ENCODE measurements at regions not wholly inside any gene's neighbourhood (a gene's known extent, or its start where the extent isn't known, plus 50 kb on each side); places are given as distances from the start of the nearest gene placed in this dataset.
A peak's percentile ranks its signal among the peaks of the same experiment; 100 is the strongest.

GRCh38 chr15:35657679-35658311, 111.8 kb upstream of the DPH6 start:
- peak; percentile 41 for DNase-seq (ENCODE audit: low spot score)

DNA sequence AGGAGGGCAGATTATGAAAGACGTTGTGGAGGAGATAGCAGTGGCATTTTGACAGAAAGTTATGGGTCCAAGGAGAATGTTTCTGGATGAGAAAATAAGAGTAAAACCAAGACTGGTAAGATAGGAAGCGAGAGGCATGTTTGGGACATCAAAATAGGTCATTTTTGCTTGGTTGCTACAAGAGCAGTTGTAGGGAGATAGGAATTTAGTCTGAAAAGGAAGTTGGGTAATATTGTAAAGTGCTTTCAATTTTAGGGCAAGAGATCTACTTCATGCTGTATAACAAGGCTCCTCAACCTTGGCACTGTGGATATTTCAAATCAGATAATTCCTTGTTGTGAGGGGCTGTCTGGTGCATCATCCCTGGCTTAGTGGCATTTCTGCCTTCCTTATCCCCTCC, 118.0 kb upstream of the DPH6 start:
- DNase-seq (ENCODE audit: low spot score): no peak

DNA sequence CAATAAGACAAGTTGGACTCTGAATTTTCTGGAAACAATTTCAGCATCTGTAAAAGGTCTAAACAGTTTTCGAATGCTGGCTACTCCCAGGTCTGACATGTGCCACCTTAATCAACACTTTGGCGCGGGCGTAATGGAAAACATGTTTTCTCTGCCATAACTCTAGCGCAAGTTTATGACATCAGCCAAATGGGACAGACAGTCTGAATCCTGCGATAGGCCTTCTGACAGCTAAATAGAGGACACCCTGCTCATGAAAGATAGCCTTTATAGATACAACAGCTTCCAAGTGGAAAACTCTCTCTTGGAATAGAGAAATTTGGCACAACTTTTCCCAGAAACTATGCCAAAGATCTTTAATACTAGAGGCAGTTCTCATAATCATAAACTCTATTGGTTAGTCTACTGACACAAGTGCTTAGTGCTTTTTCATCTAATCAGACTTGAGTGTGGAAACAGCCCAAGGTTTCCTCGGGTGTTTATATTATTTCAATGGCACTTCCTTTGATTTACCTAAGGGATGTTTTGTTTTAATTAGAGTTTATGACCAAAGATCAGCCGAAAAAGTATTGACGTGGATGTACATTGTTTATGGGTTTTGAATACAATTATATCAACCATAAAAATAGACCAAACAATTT, 120.1 kb upstream of the DPH6 start:
- no peak for DNase-seq (ENCODE audit: low spot score)

GRCh38 chr15:35667908-35668307, 121.9 kb upstream of the DPH6 start:
- DNase-seq (ENCODE audit: low spot score): no peak

DNA sequence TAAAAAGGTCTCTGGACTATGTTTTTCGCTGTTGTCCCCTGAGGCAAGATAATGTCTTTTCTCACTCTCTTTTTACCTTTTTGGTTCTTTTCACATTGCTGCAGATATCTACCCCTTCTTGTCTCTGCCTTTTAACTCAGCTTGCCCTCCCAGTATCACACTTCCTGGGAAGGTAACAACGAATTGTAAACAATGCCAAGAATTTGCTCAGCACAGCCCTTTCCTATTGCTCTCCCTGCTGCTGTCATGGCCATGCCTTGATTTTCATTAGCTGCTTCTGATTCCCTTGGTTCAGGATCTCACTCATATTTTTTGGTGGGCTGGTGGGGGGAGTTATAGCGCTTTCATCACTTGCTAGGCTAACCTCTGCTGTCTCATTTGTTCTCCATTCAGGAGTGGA, 123.1 kb upstream of the DPH6 start:
- no peak for DNase-seq (ENCODE audit: low spot score)

DNA sequence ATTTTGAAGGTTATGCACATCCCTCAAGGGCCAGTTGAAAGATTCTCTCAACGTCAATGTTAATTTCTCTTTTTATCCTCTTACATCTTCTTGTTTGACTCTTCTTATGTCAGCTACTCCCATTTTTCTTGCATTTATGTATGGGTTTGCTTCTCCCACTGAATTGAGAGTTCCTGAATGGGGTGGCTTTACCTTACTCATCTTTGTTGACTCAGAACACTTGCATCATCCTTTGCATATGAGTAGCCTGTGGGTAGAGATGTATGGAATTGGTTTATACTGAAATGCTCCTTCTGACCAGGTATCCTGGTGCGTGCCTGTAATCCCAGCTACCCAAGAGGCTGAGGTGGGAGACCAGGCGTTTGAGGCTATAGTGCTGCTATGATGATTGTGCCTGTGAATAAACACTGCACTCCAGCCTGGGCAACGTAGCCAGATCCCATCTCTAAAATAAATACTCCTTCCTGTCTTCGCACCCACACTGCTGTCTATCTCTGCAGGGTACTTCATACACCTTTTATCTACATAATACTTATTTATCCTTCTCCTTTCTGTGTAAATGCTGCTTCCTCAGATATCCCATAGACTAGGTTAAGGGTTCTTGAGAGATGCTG, 123.6 kb upstream of the DPH6 start:
- DNase-seq (ENCODE audit: low spot score): no peak

DNA sequence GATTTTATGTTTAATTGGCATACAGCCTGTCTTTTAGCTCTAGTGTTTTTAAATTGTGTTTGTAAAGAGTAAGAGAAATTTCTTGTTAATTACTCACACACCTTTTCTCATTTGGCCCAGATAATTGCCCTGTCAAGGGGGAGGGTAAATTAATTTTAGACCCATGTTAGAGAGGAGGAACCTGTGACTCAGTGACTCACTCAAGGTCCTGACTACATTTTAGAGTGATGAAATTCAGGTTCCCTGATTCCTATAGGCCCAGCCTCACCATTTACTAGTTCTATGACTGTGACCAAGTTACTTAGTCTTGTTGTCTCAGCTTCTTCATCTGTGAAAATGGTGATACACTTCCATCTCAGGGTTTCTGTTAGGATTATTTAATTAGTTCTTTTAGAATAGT, 125.2 kb upstream of the DPH6 start:
- DNase-seq (ENCODE audit: low spot score): no peak

- DNase-seq (ENCODE audit: low spot score): no peak
Observed at GRCh38 chr15:35671981-35672380, 126.0 kb upstream of the DPH6 start.

- DNase-seq (ENCODE audit: low spot score): no peak
Observed at GRCh38 chr15:35673093-35673684, 127.2 kb upstream of the DPH6 start.

- DNase-seq (ENCODE audit: low spot score): peak; percentile 62
Observed at GRCh38 chr15:35674873-35675781, 129.2 kb upstream of the DPH6 start.

GRCh38 chr15:35678774-35679173, 132.8 kb upstream of the DPH6 start:
- DNase-seq (ENCODE audit: low spot score): no peak

- no peak for DNase-seq (ENCODE audit: low spot score)
Observed at GRCh38 chr15:35679186-35679585, 133.2 kb upstream of the DPH6 start.

GRCh38 chr15:35680951-35681350, 135.0 kb upstream of the DPH6 start:
- no peak for DNase-seq (ENCODE audit: low spot score)

GRCh38 chr15:35686347-35686746, 140.4 kb upstream of the DPH6 start:
- no peak for DNase-seq (ENCODE audit: low spot score)

DNA sequence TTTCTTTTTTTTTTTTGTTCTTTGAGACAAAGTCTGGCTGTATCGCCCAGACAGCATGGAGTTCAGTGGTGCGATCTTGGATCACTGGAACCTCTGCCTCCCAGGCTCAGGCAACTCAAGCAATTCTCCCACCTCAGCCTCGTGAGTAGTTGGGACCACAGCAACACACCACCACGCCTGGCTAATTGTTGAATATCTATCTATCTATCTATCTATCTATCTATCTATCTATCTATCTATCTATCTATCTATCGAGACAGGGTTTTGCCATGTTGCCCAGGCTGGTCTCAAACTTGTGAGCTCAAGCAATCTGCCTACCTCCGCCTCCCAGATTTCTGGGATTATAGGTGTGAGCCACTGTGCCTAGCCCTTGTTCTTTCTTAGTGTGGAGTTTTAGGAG, 143.3 kb upstream of the DPH6 start:
- no peak for DNase-seq (ENCODE audit: low spot score)

DNA sequence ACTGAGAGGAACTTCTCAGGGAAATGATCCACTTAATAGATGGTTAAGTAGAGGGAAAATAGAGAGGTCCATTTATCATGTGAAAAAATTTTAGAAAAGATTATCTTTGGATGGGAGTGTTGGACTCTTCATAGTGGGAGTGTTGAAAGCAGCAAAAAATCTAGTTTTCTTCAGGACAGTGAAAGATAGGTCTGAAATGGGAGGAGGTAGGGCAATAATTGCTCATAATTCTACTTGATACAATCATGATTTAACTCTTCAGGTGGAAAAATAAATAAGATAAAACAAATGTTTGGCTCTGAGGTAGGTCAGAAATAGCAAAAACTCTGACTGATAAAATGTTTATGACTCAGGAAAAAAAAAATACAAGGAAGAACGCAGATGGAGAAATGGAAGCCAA, 144.1 kb upstream of the DPH6 start:
- no peak for DNase-seq (ENCODE audit: low spot score)

- DNase-seq (ENCODE audit: low spot score): peak; percentile 41
Observed at GRCh38 chr15:35690698-35691116, 144.7 kb upstream of the DPH6 start.

DNA sequence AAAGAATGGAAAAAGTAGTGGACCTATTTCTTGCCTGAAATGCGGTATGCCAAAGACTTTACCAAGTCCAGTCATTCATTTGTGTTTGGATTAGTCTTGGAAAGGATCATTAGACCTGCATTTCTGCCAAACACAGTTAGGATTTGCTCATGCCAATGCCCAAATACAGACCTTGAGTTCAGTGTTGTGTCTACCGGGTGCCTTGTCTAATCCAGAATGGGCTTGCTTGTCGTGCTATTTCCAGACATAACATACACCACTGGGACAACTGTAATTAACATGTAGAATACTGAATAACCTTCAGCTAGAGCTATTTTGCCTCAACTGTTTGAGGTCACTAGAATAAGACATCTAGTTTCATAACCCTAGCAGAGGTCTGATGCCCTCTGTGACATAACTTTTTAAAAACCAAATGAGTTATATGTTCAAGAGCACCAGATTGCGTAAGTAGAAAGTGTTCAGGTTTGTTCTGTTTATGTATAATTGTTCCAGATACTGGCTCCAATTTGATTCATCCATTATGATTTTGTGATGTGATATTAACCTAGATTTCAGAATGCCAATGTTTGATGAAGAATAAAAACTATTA, 145.3 kb upstream of the DPH6 start:
- DNase-seq (ENCODE audit: low spot score): no peak

DNA sequence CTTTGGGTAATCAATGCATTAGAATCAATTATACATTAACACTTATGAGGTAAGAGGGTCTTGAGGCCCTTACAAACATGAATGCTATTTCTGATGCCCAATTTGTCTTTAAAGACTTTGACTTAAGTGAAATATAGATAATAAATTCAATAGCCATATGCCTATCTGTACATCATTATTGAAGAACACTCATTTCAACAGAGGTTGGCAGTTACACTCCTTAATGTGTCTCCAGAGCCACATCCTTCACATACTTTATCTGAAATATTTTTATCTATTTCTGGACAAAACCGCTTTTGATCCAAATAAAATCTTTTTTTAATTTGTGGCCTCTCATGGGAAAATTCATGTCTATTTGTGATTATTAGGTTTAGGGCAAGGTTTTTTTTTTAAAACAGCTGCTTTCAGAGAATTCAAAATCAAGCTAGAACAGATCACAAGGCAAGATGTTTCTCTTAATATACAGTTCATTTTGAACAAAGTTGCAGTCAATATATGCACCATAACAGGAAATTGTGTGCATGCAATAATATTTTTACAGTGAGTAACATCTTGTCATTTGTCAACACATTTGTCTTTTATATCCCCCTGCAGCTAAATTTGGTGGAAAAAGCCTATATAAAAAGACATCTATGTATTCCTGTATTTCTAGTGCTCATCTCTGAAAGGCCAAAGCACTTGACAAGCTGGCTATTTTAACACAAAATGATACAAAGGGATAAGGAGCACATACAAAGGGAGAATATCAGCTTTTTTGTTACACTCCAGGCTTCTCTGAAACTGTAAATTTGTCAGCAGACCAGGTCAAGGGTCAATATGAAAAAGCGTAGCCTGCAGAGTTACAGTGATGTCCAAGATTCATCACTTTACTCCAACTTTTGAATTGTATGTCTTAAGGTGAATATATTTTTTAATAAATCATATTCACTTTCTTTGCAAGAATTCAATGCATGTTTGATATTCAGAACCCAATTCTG, 146.2 kb upstream of the DPH6 start:
- no peak for DNase-seq (ENCODE audit: low spot score)

DNA sequence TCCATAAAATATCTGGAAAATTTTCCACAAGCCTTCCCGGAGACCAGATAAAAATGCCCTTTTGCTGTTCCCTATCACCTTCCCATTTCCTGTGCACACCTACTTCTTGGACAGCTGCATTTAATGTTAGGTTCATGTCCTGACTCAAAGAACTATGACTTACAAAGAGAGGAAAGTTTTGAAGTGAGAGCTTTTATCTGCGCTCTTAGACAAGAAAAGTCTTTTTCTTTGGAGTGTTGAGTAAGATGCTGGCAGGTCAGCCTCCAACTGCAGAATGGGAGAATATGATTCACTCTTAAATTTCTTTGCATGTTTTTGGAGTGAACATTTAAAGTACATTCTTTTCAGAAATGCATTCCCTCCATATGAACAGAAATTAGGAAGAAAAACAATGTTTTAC, 147.3 kb upstream of the DPH6 start:
- peak; percentile 17 for DNase-seq (ENCODE audit: low spot score)

- no peak for DNase-seq (ENCODE audit: low spot score)
Observed at GRCh38 chr15:35693886-35694285, 147.9 kb upstream of the DPH6 start.

All from AG20443 (cell line).